ENCODE measurements at regions not wholly inside any gene's neighbourhood (a gene's known extent, or its start where the extent isn't known, plus 50 kb on each side); places are given as distances from the start of the nearest gene placed in this dataset.

- ChIA-PET CTCF (no interaction called here), POLR2A (no interaction called here)
Observed at GRCh38 chr12:124491856-124492420, 75.5 kb downstream of the NCOR2 start.

GRCh38 chr12:124491310-124491709, 76.1 kb downstream of the NCOR2 start:
- POLR2A ChIA-PET, result interaction anchor here (0.6 kb wide), 1 partner anchor 482 kb away, joined by 6 read pairs; no protein-coding TSS in a partner anchor
- CTCF ChIA-PET, result no interaction called here

- ChIA-PET CTCF (no interaction called here), POLR2A (interaction anchor here (0.6 kb wide), 1 partner anchor 483 kb away, joined by 6 read pairs; no protein-coding TSS in a partner anchor)
Observed at GRCh38 chr12:124490584-124491305, 76.7 kb downstream of the NCOR2 start.

- CTCF ChIA-PET, result interaction anchor here (1.4 kb wide), 1 partner anchor 46 kb away, joined by 3 read pairs; no protein-coding TSS in a partner anchor
- POLR2A ChIA-PET, result no interaction called here
Observed at GRCh38 chr12:124489915-124490583, 77.4 kb downstream of the NCOR2 start.

- POLR2A ChIA-PET, result no interaction called here
- CTCF ChIA-PET, result interaction anchor here (1.4 kb wide), 1 partner anchor 47 kb away, joined by 3 read pairs; no protein-coding TSS in a partner anchor
Observed at GRCh38 chr12:124489220-124489619, 78.2 kb downstream of the NCOR2 start.

GRCh38 chr12:124488520-124488919, 78.9 kb downstream of the NCOR2 start:
- CTCF ChIA-PET, result interaction anchor here (1.4 kb wide), 1 partner anchor 48 kb away, joined by 3 read pairs; no protein-coding TSS in a partner anchor

GRCh38 chr12:124487834-124488165, 79.6 kb downstream of the NCOR2 start:
- CTCF ChIA-PET, result no interaction called here
- POLR2A ChIA-PET, result no interaction called here

More at GRCh38 chr12:124488520-124488919, 78.9 kb downstream of the NCOR2 start:
- POLR2A ChIA-PET, result no interaction called here

GRCh38 chr12:124487066-124487833, 80.2 kb downstream of the NCOR2 start:
- ChIA-PET CTCF (no interaction called here), POLR2A (no interaction called here)

GRCh38 chr12:124486346-124486963, 81.0 kb downstream of the NCOR2 start:
- ChIA-PET CTCF (no interaction called here), POLR2A (no interaction called here)

GRCh38 chr12:124485371-124485770, 82.0 kb downstream of the NCOR2 start:
- POLR2A ChIA-PET, result no interaction called here

GRCh38 chr12:124484526-124484953, 82.9 kb downstream of the NCOR2 start:
- POLR2A ChIA-PET, result no interaction called here
- CTCF ChIA-PET, result interaction anchor here (0.9 kb wide), 1 partner anchor 118 kb away, joined by 3 read pairs; no protein-coding TSS in a partner anchor

More at GRCh38 chr12:124485371-124485770, 82.0 kb downstream of the NCOR2 start:
- CTCF ChIA-PET, result no interaction called here

GRCh38 chr12:124484067-124484466, 83.3 kb downstream of the NCOR2 start:
- ChIA-PET POLR2A (no interaction called here), CTCF (interaction anchor here (0.6 to 0.9 kb wide), 2 partner anchors 117 to 306 kb away, joined by 3 read pairs; no protein-coding TSS in a partner anchor)

GRCh38 chr12:124482901-124483799, 84.3 kb downstream of the NCOR2 start:
- ChIA-PET CTCF (interaction anchor here (0.6 kb wide), 1 partner anchor 307 kb away, joined by 3 read pairs; no protein-coding TSS in a partner anchor), POLR2A (no interaction called here)

- ChIA-PET CTCF (no interaction called here), POLR2A (no interaction called here)
Observed at GRCh38 chr12:124482567-124482893, 84.9 kb downstream of the NCOR2 start.

GRCh38 chr12:124481772-124482566, 85.4 kb downstream of the NCOR2 start:
- POLR2A ChIA-PET, result no interaction called here
- CTCF ChIA-PET, result no interaction called here

GRCh38 chr12:124481257-124481750, 86.1 kb downstream of the NCOR2 start:
- CTCF ChIA-PET, result no interaction called here
- POLR2A ChIA-PET, result no interaction called here

GRCh38 chr12:124480469-124481256, 86.7 kb downstream of the NCOR2 start:
- POLR2A ChIA-PET, result no interaction called here

More at GRCh38 chr12:124480469-124481256, 86.7 kb downstream of the NCOR2 start:
- CTCF ChIA-PET, result no interaction called here

Data from activated CD8-positive, alpha-beta memory T cell treated with anti-CD3 and anti-CD28 coated beads for 36 hours (primary cell).